ENCODE measurements at regions not wholly inside any gene's neighbourhood (a gene's known extent, or its start where the extent isn't known, plus 50 kb on each side); places are given as distances from the start of the nearest gene placed in this dataset.
A peak's percentile ranks its signal among the peaks of the same experiment; 100 is the strongest.

DNA sequence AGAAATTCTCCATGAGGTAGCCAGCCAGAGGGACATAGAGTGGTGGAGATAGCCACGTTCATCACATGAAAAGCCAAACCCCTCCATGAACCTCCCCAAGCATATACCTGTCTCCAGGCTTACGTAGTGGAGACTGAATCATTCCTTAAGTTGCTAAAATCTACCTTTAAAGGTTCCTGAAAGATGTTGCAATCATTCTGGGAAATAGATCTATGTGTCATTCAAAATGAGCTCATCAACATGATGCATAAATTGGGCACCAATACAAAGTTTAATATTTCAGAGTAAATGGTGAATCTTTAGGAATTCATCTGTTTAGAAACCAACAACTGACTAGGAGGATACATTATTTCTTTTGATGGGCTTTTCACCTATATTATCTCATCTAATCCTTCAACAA is 362.6 kb upstream of the ID2 start (continued):
- TF ChIP-seq CEBPG (CRISPR knock-in tag; IDR thresholded peaks at IDR 0.05) (no peak), CEBPG (tag; conservative IDR thresholded peaks at IDR 0.05 in 1 of 2, IDR thresholded peaks at IDR 0.05 in 1 of 2) (peak; percentile 16 to 70; a peak in 2 of 4 replicates)

GRCh38 chr2:8320311-8321066 is 361.4 kb upstream of the ID2 start:
- no peaks in the 10 kb centered on the region for H3K9me1 ChIP-seq (ENCODE audit: control insufficient read depth, insufficient read depth, low read length)
- ChIA-PET POLR2A (no interaction called here), CTCF (ENCODE audit: low intra/inter-chr PET ratio) (no interaction called here)
- 13% methylated on average over 6 of the region's 6 CpGs for WGBS (ENCODE audit: insufficient coverage, low coverage, missing lambda C conversion rate)
- no peak for DNase-seq (ENCODE audit: extremely low read depth in 1 of 4, low spot score in 3 of 4)
- H3K27me3 ChIP-seq (ENCODE audit: control insufficient read depth in 2 of 2, insufficient read depth in 2 of 2, low read length in 2 of 2), result no peaks in the 10 kb centered on the region; a peak in 1 of 5 replicates
- in situ Hi-C loops (cut with MboI), result no loop called here
- no peak for ATAC-seq
- FAIRE-seq, result no peak
- no TSS peak for BruUV-seq (replicated peaks)
- H4K20me1 ChIP-seq (replicated peaks; ENCODE audit: control insufficient read depth, insufficient read depth, low read length), result no peaks in the 10 kb centered on the region
- no peak overlapping the region for H3K9ac ChIP-seq (ENCODE audit: insufficient read depth in 1 of 2, low read depth in 2 of 2, low read length in 2 of 2)
- intact Hi-C loops (cut with micrococcal nuclease), result no loop called here
- no peaks in the 10 kb centered on the region for H3K36me3 ChIP-seq (ENCODE audit: control insufficient read depth, insufficient read depth, low read length)
- no peaks in the 10 kb centered on the region for H3K79me2 ChIP-seq (ENCODE audit: control insufficient read depth, insufficient read depth, low read length)
- H3K4me3 ChIP-seq, result no peak overlapping the region
- H3K9me3 ChIP-seq (replicated peaks; ENCODE audit: control insufficient read depth, insufficient read depth, low read depth, low read length), result no peaks in the 10 kb centered on the region
- no peak overlapping the region for H2AFZ ChIP-seq (ENCODE audit: low read depth, low read length)
- H3K4me2 ChIP-seq (ENCODE audit: insufficient read depth, low read length), result no peak overlapping the region
- H3K4me1 ChIP-seq (replicated peaks in 1 of 2; ENCODE audit: control insufficient read depth in 2 of 2, insufficient read depth in 2 of 2, low read length in 2 of 2), result peaks cover 0 to 20% of the 10 kb centered on the region in 2 experiments; a peak in 3 of 5 replicates
- H3K27ac ChIP-seq (ENCODE audit: extremely low read depth, low read depth, low read length), result no peak overlapping the region
- TF ChIP-seq ZNF253 (CRISPR knock-in tag; conservative IDR thresholded peaks at IDR 0.05), result no peak
- TF ChIP-seq ZNF778 (CRISPR knock-in tag; IDR thresholded peaks at IDR 0.05), result no peak
- TF ChIP-seq RERE (CRISPR knock-in tag; IDR thresholded peaks at IDR 0.05; ENCODE audit: borderline replicate concordance), result no peak
- no peak for TF ChIP-seq MCM7 (IDR thresholded peaks at IDR 0.05)
- TF ChIP-seq RFX5 (IDR thresholded peaks at IDR 0.05; ENCODE audit: low read depth, low read length), result no peak
- no peak for TF ChIP-seq NELFE (IDR thresholded peaks at IDR 0.05; ENCODE audit: insufficient read depth, insufficient read length)
- TF ChIP-seq MLLT1 (IDR thresholded peaks at IDR 0.05), result no peak
- no peak for TF ChIP-seq NFATC3 (IDR thresholded peaks at IDR 0.05)
- TF ChIP-seq TAF1 (IDR thresholded peaks at IDR 0.05; ENCODE audit: control insufficient read depth, extremely low read depth, insufficient read depth, low read length, severe bottlenecking), result no peak
- no peak for TF ChIP-seq MYNN (IDR thresholded peaks at IDR 0.05)
- no peak for TF ChIP-seq MYNN (CRISPR knock-in tag; IDR thresholded peaks at IDR 0.05)

Data from K562 (cell line).